ENCODE measurements at regions not wholly inside any gene's neighbourhood (a gene's known extent, or its start where the extent isn't known, plus 50 kb on each side); places are given as distances from the start of the nearest gene placed in this dataset.

DNA sequence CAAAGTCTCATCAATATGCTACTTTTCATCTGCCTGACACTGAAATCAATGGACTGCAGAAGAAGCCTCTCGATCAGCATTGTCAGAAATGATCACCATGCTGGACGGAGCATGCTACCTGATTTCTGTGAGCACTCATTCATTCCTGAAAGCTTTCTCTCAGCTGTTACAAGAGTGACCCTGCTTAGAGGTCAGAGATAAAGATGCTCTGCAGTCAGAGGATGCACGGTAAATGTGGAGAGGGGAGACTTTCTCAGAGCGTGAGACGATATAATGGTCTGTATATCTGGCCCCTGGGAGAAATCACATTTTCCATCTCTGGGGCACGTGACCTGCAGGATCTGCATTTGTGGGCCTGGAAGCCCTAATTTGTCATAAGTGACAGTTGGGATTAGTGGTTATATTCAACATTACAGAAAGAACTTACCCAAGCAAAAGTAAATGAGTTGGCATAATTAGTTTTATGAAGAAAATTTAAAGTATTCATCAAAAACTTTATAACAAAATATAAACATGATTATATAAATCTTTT is 125.6 kb upstream of the TTC29 start:
- H3K36me3 Mint-ChIP-seq (ENCODE audit: low read depth) = peaks cover 7% of the 10 kb centered on the region
- no peak for TF ChIP-seq CTCF (conservative IDR thresholded peaks at IDR 0.05)
- no peak overlapping the region for H3K27ac Mint-ChIP-seq (ENCODE audit: unreplicated experiment)
- DNase-seq (ENCODE audit: low read depth, low spot score) = no peak
- no peaks in the 10 kb centered on the region for H3K27me3 Mint-ChIP-seq (ENCODE audit: low read depth)
- H3K4me3 Mint-ChIP-seq = no peak overlapping the region
- H3K9me3 Mint-ChIP-seq = peaks cover 15% of the 10 kb centered on the region
- no peaks in the 10 kb centered on the region for H3K4me1 Mint-ChIP-seq

GRCh38 chr4:147076179-147076578 is 130.5 kb upstream of the TTC29 start:
- Mint-ChIP-seq H3K36me3 (ENCODE audit: low read depth) (peaks cover 5% of the 10 kb centered on the region), H3K9me3 (peaks cover 18% of the 10 kb centered on the region), H3K4me1 (peaks cover 16% of the 10 kb centered on the region), H3K27ac (ENCODE audit: unreplicated experiment) (no peak overlapping the region), H3K4me3 (no peak overlapping the region), H3K27me3 (ENCODE audit: low read depth) (no peaks in the 10 kb centered on the region)
- TF ChIP-seq CTCF (conservative IDR thresholded peaks at IDR 0.05) = no peak
- no peak for DNase-seq (ENCODE audit: low read depth, low spot score)

- no peak for TF ChIP-seq CTCF (conservative IDR thresholded peaks at IDR 0.05)
- Mint-ChIP-seq H3K27me3 (ENCODE audit: low read depth) (no peaks in the 10 kb centered on the region), H3K9me3 (peaks cover 18% of the 10 kb centered on the region), H3K4me1 (peaks cover 16% of the 10 kb centered on the region), H3K27ac (ENCODE audit: unreplicated experiment) (no peak overlapping the region), H3K36me3 (ENCODE audit: low read depth) (peaks cover 4% of the 10 kb centered on the region), H3K4me3 (no peak overlapping the region)
- no peak for DNase-seq (ENCODE audit: low read depth, low spot score)
Observed at GRCh38 chr4:147076728-147077127, 131.1 kb upstream of the TTC29 start.

- peaks cover 8% of the 10 kb centered on the region for H3K9me3 Mint-ChIP-seq
Observed at GRCh38 chr4:147078362-147078761, 132.7 kb upstream of the TTC29 start.

DNA sequence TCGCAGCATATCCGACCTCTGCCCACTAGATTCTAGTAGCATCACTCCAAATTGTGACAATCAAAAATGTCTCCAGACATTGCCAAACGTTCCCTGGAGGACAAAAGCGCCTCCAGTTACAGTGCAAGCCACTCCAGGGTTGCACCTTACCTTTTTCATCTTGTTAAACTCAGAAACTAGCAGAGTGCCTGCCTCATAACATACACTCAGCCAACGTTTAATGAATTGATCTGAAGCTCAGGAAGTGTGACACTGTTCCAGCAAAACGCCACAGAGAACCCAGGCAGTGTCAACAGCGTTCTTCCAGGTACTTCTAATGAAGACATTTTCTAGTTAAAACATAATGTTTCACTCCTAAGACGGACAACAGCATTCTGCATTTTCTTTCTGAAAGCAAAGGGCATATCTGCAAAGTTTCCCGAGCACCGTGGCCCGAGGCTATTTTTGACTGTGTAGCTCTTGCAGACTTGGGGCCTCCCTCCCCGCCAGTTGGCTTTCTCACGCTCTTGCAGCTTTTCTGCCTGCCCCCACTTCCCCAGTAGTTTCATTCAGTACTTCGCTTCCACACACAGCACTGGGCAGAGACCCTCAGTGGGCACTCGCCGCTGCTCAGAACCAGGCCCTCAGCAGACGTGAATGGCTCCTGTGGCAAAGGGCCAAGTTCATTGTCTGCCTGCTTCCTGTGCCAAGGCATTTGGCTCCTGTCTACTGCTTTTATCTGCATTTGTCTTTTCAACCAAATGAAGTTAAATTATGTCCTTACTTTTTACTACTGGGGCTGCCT is 133.4 kb upstream of the TTC29 start:
- Mint-ChIP-seq H3K36me3 (ENCODE audit: low read depth) (no peaks in the 10 kb centered on the region), H3K27me3 (ENCODE audit: low read depth) (no peaks in the 10 kb centered on the region), H3K4me3 (no peak overlapping the region), H3K4me1 (peaks cover 16% of the 10 kb centered on the region), H3K9me3 (peaks cover 5% of the 10 kb centered on the region), H3K27ac (ENCODE audit: unreplicated experiment) (no peak overlapping the region)
- no peak for TF ChIP-seq CTCF (conservative IDR thresholded peaks at IDR 0.05)
- DNase-seq (ENCODE audit: low read depth, low spot score) = no peak

More at GRCh38 chr4:147078362-147078761, 132.7 kb upstream of the TTC29 start:
- Mint-ChIP-seq H3K4me1 (peaks cover 16% of the 10 kb centered on the region), H3K27ac (ENCODE audit: unreplicated experiment) (no peak overlapping the region), H3K4me3 (no peak overlapping the region), H3K27me3 (ENCODE audit: low read depth) (no peaks in the 10 kb centered on the region), H3K36me3 (ENCODE audit: low read depth) (peaks cover 1% of the 10 kb centered on the region)
- TF ChIP-seq CTCF (conservative IDR thresholded peaks at IDR 0.05) = no peak
- DNase-seq (ENCODE audit: low read depth, low spot score) = no peak
